AG04449 (cell line): ENCODE measurements at regions not wholly inside any gene's neighbourhood (a gene's known extent, or its start where the extent isn't known, plus 50 kb on each side); places are given as distances from the start of the nearest gene placed in this dataset.
"Not testable (repeated sequence)": the region's sequence is repeated elsewhere in the genome, so short reads cannot be mapped to it uniquely, and the experiment has no call there.

Experiments used
- CTCF ChIA-PET: fragments of 350-600 bp; formaldehyde crosslinking; extraction: SDS; loops from one replicate; lab custom pipeline; 2021; ENCODE audit warnings: antibody characterized with exemption; lab: Yijun Ruan, JAX
- POLR2A ChIA-PET: fragments of 400-600, 350-600 bp; formaldehyde crosslinking; extraction: SDS; loops from one replicate; lab custom pipeline; 2020; ENCODE audit warnings: antibody characterized with exemption, inconsistent platforms; lab: Yijun Ruan, JAX
- DNase-seq: peaks from one replicate; pipeline ENCODE4 v3.0.0-alpha.2; 2010; ENCODE audit warnings: low read depth, low spot score
- H3K4me3 ChIP-seq: 2 replicates; pipeline ENCODE4 v1.5.1; 2011; ENCODE audit warnings: low read depth, mild to moderate bottlenecking, control low read depth, low read length
- TF ChIP-seq, protein P1 (sequence below): IDR thresholded peaks from one replicate; pipeline ENCODE4 v1.5.1; 2011; ENCODE audit warnings: mild to moderate bottlenecking, moderate library complexity, low read length, control low read depth, inconsistent platforms; ENCODE audit not compliant: insufficient read depth; ENCODE audit errors: missing control alignments

DNA sequence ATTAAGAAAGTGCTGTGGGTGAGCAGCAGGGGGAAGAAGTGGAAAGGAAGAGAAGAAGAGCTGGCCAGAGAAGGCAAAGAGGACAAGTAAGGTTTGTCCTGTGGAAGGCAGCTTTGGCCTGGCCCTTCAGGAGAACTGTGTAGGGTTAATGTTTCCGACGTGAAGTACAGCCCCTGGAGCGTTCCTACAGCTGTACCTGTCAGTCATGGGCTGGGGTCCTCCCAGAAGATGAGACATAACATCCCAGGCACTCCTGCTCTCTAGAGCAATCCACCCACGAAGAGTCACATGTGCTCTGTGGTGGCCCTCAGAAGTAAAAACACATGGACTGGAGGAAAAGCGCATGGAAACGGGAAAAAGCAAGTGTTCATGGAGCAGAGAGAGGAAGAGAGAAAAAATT, 237.4 kb downstream of the CAAP1 start:
- TF ChIP-seq, protein P1, sequence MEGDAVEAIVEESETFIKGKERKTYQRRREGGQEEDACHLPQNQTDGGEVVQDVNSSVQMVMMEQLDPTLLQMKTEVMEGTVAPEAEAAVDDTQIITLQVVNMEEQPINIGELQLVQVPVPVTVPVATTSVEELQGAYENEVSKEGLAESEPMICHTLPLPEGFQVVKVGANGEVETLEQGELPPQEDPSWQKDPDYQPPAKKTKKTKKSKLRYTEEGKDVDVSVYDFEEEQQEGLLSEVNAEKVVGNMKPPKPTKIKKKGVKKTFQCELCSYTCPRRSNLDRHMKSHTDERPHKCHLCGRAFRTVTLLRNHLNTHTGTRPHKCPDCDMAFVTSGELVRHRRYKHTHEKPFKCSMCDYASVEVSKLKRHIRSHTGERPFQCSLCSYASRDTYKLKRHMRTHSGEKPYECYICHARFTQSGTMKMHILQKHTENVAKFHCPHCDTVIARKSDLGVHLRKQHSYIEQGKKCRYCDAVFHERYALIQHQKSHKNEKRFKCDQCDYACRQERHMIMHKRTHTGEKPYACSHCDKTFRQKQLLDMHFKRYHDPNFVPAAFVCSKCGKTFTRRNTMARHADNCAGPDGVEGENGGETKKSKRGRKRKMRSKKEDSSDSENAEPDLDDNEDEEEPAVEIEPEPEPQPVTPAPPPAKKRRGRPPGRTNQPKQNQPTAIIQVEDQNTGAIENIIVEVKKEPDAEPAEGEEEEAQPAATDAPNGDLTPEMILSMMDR, result no peak
- POLR2A ChIA-PET, result no interaction called here
- DNase-seq, result no peak
- CTCF ChIA-PET, result interaction anchor here (0.8 to 2.3 kb wide), 4 partner anchors 330 to 762 kb away, joined by 3 to 9 read pairs (median 4); no protein-coding TSS in a partner anchor
- no peak overlapping the region for H3K4me3 ChIP-seq

DNA sequence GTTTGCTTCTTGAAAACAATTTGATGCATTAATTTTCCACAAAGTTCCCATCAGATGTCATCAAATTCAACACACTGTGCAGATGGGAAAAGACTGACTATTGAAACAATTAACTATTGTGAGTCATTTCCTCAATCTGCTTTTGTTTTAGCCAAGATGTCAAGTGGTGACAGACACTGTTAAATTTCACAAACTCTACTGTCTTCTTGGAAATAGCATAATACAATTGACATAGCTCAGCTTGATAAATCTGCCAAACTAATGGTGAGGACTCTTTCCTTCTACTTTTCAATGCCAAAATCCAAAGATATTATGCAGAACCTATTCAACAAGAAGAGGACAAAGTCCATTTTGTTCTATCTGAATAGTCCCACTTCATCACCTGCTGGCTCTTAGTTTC, 242.3 kb downstream of the CAAP1 start:
- TF ChIP-seq, protein P1, result no peak
- CTCF ChIA-PET, result no interaction called here

GRCh38 chr9:26643826-26644225, 248.8 kb downstream of the CAAP1 start:
- no peak for DNase-seq
- TF ChIP-seq, protein P1, result no peak
- POLR2A ChIA-PET, result no interaction called here
- CTCF ChIA-PET, result no interaction called here
- no peak overlapping the region for H3K4me3 ChIP-seq

More for the DNA sequence above, 242.3 kb downstream of the CAAP1 start:
- no peak for DNase-seq
- no peak overlapping the region for H3K4me3 ChIP-seq
- POLR2A ChIA-PET, result no interaction called here

DNA sequence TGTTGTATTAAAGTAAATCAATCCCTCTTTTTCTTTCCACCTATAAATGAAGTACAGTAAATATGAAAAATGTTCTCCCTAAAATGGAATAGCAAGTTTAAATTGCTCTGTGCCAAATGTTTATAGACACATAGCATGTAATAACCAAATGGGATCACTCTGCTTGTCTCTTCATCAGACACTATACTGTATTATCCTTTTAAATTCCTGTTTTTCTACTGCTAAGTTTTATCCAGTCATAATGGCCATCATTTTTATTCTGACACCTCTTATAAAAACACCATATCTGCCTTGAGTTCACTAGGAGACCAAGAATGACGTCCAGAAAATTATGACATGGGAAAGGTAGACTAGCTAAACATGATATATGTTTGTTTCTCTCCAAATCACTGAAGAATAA, 252.8 kb downstream of the CAAP1 start:
- no peak overlapping the region for H3K4me3 ChIP-seq
- ChIA-PET CTCF (no interaction called here), POLR2A (no interaction called here)
- TF ChIP-seq, protein P1, result no peak
- no peak for DNase-seq

- POLR2A ChIA-PET, result no interaction called here
- no peak overlapping the region for H3K4me3 ChIP-seq
- no peak for DNase-seq
- CTCF ChIA-PET, result no interaction called here
- TF ChIP-seq, protein P1, result no peak
Measured at GRCh38 chr9:26637101-26637500, 255.5 kb downstream of the CAAP1 start.

- POLR2A ChIA-PET, H3K4me3 ChIP-seq, DNase-seq: not testable (repeated sequence)
- CTCF ChIA-PET, result interaction anchor here (1.2 kb wide), 1 partner anchor 10 kb away, joined by 4 read pairs; no protein-coding TSS in a partner anchor
Measured at GRCh38 chr9:26613851-26614350, 278.7 kb downstream of the CAAP1 start.

- H3K4me3 ChIP-seq, result no peak overlapping the region
- no peak for DNase-seq
- TF ChIP-seq, protein P1, result no peak
- ChIA-PET CTCF (no interaction called here), POLR2A (no interaction called here)
Measured at GRCh38 chr9:26612211-26612610, 280.4 kb downstream of the CAAP1 start.
